Heart left ventricle (tissue), 13 donors: ENCODE measurements at regions not wholly inside any gene's neighbourhood (a gene's known extent, or its start where the extent isn't known, plus 50 kb on each side); places are given as distances from the start of the nearest gene placed in this dataset.

Source experiments
- POLR2A ChIP-seq, 2 donors: fragments of 450-650 bp; IDR thresholded peaks; one replicate each; pipeline ENCODE4 v1.6.1; 2017; ENCODE audit warnings: antibody characterized with exemption in 2 of 2, mild to moderate bottlenecking in 2 of 2, moderate library complexity in 2 of 2
- TF ChIP-seq, protein P1 (sequence below), 12 donors: fragments of 200-600 bp; sonication (generic) in 4 of 12; IDR thresholded peaks; one replicate each; pipeline versions ENCODE4 v1.5.0 to v1.8.0; 2018 to 2022; ENCODE audit warnings: antibody characterized with exemption in 12 of 12, mild to moderate bottlenecking in 5 of 12
- donor health status: ischemic (EF 13 %, LVEDD 7.1; RV severe dilation, severe dysfunction).
- donor health status: DM: no; HTN: yes; CAD: no.
- donor health status: DM: no; HTN: no; CAD: no.
- donor health status: ischemic (EF 25% LVEDD 6.9; RV normal size, moderate dysfunction).
- donor health status: ischemic (EF 25% LVEDD 5.7; RV mildly dilated, moderate dysfunction).
- donor health status: ischemic (EF 35%, LVEDD 5.7; RV mildly dilated, moderate dysfunction).
- donor health status: nonischemic (EF 11% LVEDD 7.7; RV severe dilation, severe dysfunction).
- donor health status: DM: yes; HTN: yes; CAD: no.
- donor health status: PGD.
- donor health status: ischemic (EF 29% LVEDD 5.4; RV normal size, mild dysfunction).
- donor health status: nonischemic (EF 23%, LVEDD 6.1; RV moderate dilation, normal function).

DNA sequence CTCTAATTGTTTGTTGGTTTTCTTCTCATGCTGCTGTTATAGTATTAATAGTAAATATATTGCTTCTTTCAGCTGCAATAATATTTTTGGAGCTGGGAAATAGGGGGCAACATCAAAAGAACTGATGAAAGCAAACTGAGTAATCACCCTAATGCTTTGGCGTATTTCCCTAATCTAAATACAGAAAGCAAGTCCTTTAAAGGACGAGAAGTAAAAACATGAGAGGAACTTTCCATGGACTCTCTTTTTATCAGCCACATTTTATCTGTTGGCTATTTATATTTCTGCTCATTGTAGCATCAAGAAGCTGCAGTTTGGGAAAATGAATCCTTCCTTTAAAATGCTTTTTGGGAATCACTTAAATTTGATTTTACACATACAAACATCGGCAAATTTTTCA is 139.9 kb upstream of the SLC8A1 start:
- TF ChIP-seq, protein P1, sequence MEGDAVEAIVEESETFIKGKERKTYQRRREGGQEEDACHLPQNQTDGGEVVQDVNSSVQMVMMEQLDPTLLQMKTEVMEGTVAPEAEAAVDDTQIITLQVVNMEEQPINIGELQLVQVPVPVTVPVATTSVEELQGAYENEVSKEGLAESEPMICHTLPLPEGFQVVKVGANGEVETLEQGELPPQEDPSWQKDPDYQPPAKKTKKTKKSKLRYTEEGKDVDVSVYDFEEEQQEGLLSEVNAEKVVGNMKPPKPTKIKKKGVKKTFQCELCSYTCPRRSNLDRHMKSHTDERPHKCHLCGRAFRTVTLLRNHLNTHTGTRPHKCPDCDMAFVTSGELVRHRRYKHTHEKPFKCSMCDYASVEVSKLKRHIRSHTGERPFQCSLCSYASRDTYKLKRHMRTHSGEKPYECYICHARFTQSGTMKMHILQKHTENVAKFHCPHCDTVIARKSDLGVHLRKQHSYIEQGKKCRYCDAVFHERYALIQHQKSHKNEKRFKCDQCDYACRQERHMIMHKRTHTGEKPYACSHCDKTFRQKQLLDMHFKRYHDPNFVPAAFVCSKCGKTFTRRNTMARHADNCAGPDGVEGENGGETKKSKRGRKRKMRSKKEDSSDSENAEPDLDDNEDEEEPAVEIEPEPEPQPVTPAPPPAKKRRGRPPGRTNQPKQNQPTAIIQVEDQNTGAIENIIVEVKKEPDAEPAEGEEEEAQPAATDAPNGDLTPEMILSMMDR (IDR thresholded peaks at IDR 0.05) = no peak
- TF ChIP-seq POLR2A (IDR thresholded peaks at IDR 0.05) = no peak
